Ishikawa (cell line): ENCODE measurements at regions not wholly inside any gene's neighbourhood (a gene's known extent, or its start where the extent isn't known, plus 50 kb on each side); places are given as distances from the start of the nearest gene placed in this dataset.

Experiments
- CEBPB ChIP-seq: IDR thresholded peaks from 2 replicates; pipeline ENCODE4 v1.6.1; 2012
- EGR1 ChIP-seq: IDR thresholded peaks from 2 replicates; pipeline ENCODE4 v1.6.1; 2012
- EP300 ChIP-seq: IDR thresholded peaks from 2 replicates; pipeline ENCODE4 v1.6.1; 2012; ENCODE audit warnings: borderline replicate concordance
- RAD21 ChIP-seq: IDR thresholded peaks from 2 replicates; pipeline ENCODE4 v1.6.1; 2012; ENCODE audit warnings: low read depth
- TAF1 ChIP-seq: IDR thresholded peaks from 2 replicates; pipeline ENCODE4 v1.6.1; 2012; ENCODE audit warnings: low read depth, mild to moderate bottlenecking
- TCF12 ChIP-seq: IDR thresholded peaks from 2 replicates; pipeline ENCODE4 v1.6.1; 2012; ENCODE audit warnings: low read depth
- TEAD4 ChIP-seq: IDR thresholded peaks from 2 replicates; pipeline ENCODE4 v1.6.1; 2012
- YY1 ChIP-seq: IDR thresholded peaks from 2 replicates; pipeline ENCODE4 v1.6.1; 2012; ENCODE audit warnings: low read depth

GRCh38 chr18:60872434-60872833 lies 460.8 kb upstream of the CDH20 start:
- TF ChIP-seq EP300 (no peak), RAD21 (no peak), CEBPB (no peak), TEAD4 (no peak), EGR1 (no peak), TCF12 (no peak), YY1 (no peak), TAF1 (no peak)
